Uterus (tissue), 2 donors: ENCODE measurements at regions not wholly inside any gene's neighbourhood (a gene's known extent, or its start where the extent isn't known, plus 50 kb on each side); places are given as distances from the start of the nearest gene placed in this dataset.
"Not testable (repeated sequence)": the region's sequence is repeated elsewhere in the genome, so short reads cannot be mapped to it uniquely, and the experiment has no call there.

Experiments used
- POLR2A ChIP-seq, 2 donors: fragments of 450-650 bp; IDR thresholded peaks; one replicate each; pipeline ENCODE4 v1.6.1; 2016; ENCODE audit warnings: antibody characterized with exemption in 2 of 2, mild to moderate bottlenecking in 1 of 2, moderate library complexity in 1 of 2
- TF ChIP-seq, protein P1 (sequence below), 4 experiments: fragments of 200-600 bp in 2 of 4; fragments of 450-650 bp in 2 of 4; sonication (generic) in 2 of 4; IDR thresholded peaks; one replicate each; pipeline ENCODE4 v1.5.1; 2016 to 2019; ENCODE audit warnings: antibody characterized with exemption in 4 of 4, mild to moderate bottlenecking in 2 of 4, moderate library complexity in 1 of 4

DNA sequence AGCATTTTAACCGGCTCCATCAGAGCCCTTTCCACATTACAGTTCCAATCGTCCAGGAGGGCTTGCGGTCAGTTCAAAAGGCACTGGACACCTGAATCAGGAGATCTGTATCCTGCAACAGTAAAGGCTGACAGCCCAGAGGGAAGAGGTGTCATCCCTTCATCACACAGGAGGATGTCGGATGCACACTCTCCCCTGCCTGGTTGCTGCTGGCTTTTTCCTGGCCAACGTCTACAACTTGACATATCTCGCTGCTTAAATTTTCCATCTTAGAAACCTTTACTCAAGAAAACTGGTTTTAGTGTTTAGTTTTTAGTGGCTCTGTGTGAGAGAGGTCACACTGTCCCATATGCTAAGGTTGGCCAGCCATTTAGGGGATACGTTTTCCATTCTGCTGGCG lies 78.7 kb upstream of the TNK2 start:
- TF ChIP-seq, protein P1, sequence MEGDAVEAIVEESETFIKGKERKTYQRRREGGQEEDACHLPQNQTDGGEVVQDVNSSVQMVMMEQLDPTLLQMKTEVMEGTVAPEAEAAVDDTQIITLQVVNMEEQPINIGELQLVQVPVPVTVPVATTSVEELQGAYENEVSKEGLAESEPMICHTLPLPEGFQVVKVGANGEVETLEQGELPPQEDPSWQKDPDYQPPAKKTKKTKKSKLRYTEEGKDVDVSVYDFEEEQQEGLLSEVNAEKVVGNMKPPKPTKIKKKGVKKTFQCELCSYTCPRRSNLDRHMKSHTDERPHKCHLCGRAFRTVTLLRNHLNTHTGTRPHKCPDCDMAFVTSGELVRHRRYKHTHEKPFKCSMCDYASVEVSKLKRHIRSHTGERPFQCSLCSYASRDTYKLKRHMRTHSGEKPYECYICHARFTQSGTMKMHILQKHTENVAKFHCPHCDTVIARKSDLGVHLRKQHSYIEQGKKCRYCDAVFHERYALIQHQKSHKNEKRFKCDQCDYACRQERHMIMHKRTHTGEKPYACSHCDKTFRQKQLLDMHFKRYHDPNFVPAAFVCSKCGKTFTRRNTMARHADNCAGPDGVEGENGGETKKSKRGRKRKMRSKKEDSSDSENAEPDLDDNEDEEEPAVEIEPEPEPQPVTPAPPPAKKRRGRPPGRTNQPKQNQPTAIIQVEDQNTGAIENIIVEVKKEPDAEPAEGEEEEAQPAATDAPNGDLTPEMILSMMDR (IDR thresholded peaks at IDR 0.05), result not testable (repeated sequence)
- TF ChIP-seq POLR2A (IDR thresholded peaks at IDR 0.05), result not testable (repeated sequence)
